ENCODE measurements at regions not wholly inside any gene's neighbourhood (a gene's known extent, or its start where the extent isn't known, plus 50 kb on each side); places are given as distances from the start of the nearest gene placed in this dataset.

DNA sequence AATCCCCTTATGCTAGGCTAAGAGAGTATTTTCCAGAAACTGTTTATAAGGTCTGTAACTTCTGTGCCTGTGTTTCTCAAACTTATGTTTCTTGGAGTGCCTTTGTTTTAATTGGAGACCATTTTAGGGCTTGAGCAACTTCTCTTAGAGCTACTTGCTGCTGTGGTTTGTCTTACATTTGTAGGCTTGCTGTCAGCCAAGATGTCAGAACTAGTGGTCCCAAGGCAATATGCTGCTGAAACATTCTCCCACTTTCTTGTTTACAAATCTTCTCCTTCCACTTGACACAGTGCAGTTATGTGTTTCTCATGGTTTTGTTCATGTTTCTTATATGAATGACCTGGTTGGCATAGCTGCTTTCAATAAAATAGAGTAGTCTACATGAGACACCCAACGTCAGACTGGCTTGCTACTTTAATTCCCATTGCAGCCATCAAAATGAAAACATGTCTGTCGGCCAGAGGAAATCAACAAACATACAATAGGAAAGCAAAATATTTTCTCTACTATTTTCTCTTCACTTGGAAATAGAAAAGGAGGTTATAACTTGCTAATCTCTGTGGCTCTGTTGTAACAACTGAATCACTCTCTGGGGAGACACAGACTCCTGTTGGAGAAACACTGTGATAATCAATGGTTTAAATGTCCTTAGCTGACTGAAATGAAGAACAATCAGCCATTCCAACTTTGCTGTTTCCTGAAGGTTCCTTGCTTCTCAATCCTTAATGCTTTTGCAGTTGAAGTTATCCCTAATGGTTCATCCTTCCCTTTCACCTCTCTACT, 426.4 kb downstream of the PDGFC start (continued):
- TF ChIP-seq POLR2AphosphoS5 (IDR thresholded peaks at IDR 0.05; ENCODE audit: low read depth) = no peak
- TF ChIP-seq, protein P1, sequence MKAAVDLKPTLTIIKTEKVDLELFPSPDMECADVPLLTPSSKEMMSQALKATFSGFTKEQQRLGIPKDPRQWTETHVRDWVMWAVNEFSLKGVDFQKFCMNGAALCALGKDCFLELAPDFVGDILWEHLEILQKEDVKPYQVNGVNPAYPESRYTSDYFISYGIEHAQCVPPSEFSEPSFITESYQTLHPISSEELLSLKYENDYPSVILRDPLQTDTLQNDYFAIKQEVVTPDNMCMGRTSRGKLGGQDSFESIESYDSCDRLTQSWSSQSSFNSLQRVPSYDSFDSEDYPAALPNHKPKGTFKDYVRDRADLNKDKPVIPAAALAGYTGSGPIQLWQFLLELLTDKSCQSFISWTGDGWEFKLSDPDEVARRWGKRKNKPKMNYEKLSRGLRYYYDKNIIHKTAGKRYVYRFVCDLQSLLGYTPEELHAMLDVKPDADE (IDR thresholded peaks at IDR 0.05) = no peak
- TF ChIP-seq ZNF331 (CRISPR knock-in tag; IDR thresholded peaks at IDR 0.05; ENCODE audit: low read depth) = no peak
- TF ChIP-seq, protein P2, sequence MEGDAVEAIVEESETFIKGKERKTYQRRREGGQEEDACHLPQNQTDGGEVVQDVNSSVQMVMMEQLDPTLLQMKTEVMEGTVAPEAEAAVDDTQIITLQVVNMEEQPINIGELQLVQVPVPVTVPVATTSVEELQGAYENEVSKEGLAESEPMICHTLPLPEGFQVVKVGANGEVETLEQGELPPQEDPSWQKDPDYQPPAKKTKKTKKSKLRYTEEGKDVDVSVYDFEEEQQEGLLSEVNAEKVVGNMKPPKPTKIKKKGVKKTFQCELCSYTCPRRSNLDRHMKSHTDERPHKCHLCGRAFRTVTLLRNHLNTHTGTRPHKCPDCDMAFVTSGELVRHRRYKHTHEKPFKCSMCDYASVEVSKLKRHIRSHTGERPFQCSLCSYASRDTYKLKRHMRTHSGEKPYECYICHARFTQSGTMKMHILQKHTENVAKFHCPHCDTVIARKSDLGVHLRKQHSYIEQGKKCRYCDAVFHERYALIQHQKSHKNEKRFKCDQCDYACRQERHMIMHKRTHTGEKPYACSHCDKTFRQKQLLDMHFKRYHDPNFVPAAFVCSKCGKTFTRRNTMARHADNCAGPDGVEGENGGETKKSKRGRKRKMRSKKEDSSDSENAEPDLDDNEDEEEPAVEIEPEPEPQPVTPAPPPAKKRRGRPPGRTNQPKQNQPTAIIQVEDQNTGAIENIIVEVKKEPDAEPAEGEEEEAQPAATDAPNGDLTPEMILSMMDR (conservative IDR thresholded peaks at IDR 0.05; ENCODE audit: low read depth in 2 of 2) = no peak
- TF ChIP-seq JUNB (IDR thresholded peaks at IDR 0.05; ENCODE audit: unreplicated experiment) = no peak
- TF ChIP-seq NANOG (IDR thresholded peaks at IDR 0.05; ENCODE audit: borderline replicate concordance) = no peak
- no peak for TF ChIP-seq ZNF114 (CRISPR knock-in tag; IDR thresholded peaks at IDR 0.05)
- TF ChIP-seq EZH2 (IDR thresholded peaks at IDR 0.05; ENCODE audit: low read depth, unreplicated experiment) = no peak
- no peak for TF ChIP-seq CREB1 (CRISPR knock-in tag; IDR thresholded peaks at IDR 0.05; ENCODE audit: low read depth)

DNA sequence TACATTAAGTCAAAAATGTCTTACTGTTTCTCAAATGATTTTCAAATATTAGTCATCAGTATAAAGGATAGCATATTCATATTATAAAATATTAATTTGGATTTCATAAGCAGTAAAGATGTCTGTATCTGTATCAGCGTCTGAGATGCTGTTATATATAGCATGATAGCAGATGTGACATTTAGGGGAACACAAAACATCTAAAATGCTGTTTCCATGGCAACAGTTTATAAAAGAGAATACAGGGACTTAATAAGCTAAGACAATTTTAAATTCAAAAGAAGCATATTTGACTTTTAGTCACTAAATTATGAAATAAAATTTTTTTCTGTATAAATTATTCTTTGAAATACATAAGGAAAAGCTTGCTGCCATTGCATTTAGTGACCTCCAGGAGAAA, 432.2 kb downstream of the PDGFC start:
- Mint-ChIP-seq H3K4me3 (no peak overlapping the region), H3K27ac (no peak overlapping the region), H3K4me1 (no peaks in the 10 kb centered on the region), H3K36me3 (ENCODE audit: low read depth) (no peaks in the 10 kb centered on the region), H3K27me3 (ENCODE audit: insufficient read depth, low read depth, poor library complexity) (no peaks in the 10 kb centered on the region), H3K9me3 (no peaks in the 10 kb centered on the region)
- ATAC-seq (no peak), DNase-seq (ENCODE audit: low spot score) (no peak)
- Histone ChIP-seq H3K4me1 (ENCODE audit: insufficient read depth) (no peaks in the 10 kb centered on the region), H3K79me2 (replicated peaks; ENCODE audit: insufficient read depth) (no peaks in the 10 kb centered on the region), H3K4me2 (no peak overlapping the region), H3K27me3 (ENCODE audit: insufficient read depth) (no peaks in the 10 kb centered on the region), H3K36me3 (ENCODE audit: insufficient read depth) (no peaks in the 10 kb centered on the region), H4K20me1 (replicated peaks; ENCODE audit: insufficient read depth) (no peaks in the 10 kb centered on the region), H3K27ac (ENCODE audit: low read depth) (no peak overlapping the region), H3K9me2 (ENCODE audit: insufficient read depth) (no peaks in the 10 kb centered on the region), H3F3A (replicated peaks; ENCODE audit: low read depth) (no peaks in the 10 kb centered on the region), H2AFZ (no peak overlapping the region), H3K4me3 (no peak overlapping the region)
- no peak for TF ChIP-seq NANOG (IDR thresholded peaks at IDR 0.05; ENCODE audit: borderline replicate concordance)
- no peak for TF ChIP-seq EZH2 (IDR thresholded peaks at IDR 0.05; ENCODE audit: low read depth, unreplicated experiment)
- TF ChIP-seq JUNB (IDR thresholded peaks at IDR 0.05; ENCODE audit: unreplicated experiment) = no peak
- no peak for TF ChIP-seq STAT1 (IDR thresholded peaks at IDR 0.05; ENCODE audit: unreplicated experiment)
- TF ChIP-seq, protein P2 (conservative IDR thresholded peaks at IDR 0.05; ENCODE audit: low read depth in 2 of 2) = no peak
- TF ChIP-seq ZNF331 (CRISPR knock-in tag; IDR thresholded peaks at IDR 0.05; ENCODE audit: low read depth) = no peak
- TF ChIP-seq, protein P3, sequence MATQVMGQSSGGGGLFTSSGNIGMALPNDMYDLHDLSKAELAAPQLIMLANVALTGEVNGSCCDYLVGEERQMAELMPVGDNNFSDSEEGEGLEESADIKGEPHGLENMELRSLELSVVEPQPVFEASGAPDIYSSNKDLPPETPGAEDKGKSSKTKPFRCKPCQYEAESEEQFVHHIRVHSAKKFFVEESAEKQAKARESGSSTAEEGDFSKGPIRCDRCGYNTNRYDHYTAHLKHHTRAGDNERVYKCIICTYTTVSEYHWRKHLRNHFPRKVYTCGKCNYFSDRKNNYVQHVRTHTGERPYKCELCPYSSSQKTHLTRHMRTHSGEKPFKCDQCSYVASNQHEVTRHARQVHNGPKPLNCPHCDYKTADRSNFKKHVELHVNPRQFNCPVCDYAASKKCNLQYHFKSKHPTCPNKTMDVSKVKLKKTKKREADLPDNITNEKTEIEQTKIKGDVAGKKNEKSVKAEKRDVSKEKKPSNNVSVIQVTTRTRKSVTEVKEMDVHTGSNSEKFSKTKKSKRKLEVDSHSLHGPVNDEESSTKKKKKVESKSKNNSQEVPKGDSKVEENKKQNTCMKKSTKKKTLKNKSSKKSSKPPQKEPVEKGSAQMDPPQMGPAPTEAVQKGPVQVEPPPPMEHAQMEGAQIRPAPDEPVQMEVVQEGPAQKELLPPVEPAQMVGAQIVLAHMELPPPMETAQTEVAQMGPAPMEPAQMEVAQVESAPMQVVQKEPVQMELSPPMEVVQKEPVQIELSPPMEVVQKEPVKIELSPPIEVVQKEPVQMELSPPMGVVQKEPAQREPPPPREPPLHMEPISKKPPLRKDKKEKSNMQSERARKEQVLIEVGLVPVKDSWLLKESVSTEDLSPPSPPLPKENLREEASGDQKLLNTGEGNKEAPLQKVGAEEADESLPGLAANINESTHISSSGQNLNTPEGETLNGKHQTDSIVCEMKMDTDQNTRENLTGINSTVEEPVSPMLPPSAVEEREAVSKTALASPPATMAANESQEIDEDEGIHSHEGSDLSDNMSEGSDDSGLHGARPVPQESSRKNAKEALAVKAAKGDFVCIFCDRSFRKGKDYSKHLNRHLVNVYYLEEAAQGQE (IDR thresholded peaks at IDR 0.05; ENCODE audit: unreplicated experiment) = no peak
- TF ChIP-seq, protein P1 (IDR thresholded peaks at IDR 0.05) = no peak
- TF ChIP-seq EZH2phosphoT487 (IDR thresholded peaks at IDR 0.05; ENCODE audit: unreplicated experiment) = no peak
- no peak for TF ChIP-seq CREB1 (CRISPR knock-in tag; IDR thresholded peaks at IDR 0.05; ENCODE audit: low read depth)
- no peak for TF ChIP-seq POLR2AphosphoS5 (IDR thresholded peaks at IDR 0.05; ENCODE audit: low read depth)

Data from GM23338 (cell line).